ENCODE measurements at regions not wholly inside any gene's neighbourhood (a gene's known extent, or its start where the extent isn't known, plus 50 kb on each side); places are given as distances from the start of the nearest gene placed in this dataset.

GRCh38 chr10:128875030-128875744, 591.9 kb upstream of the MGMT start (continued):
- TF ChIP-seq REST (IDR thresholded peaks at IDR 0.05; ENCODE audit: low read depth, low read length) (no peak), JUND (IDR thresholded peaks at IDR 0.05) (no peak), GATA2 (CRISPR knock-in tag; IDR thresholded peaks at IDR 0.05) (no peak), RXRA (IDR thresholded peaks at IDR 0.05; ENCODE audit: borderline replicate concordance, low read depth) (no peak)

GRCh38 chr10:128875956-128876736, 590.9 kb upstream of the MGMT start:
- H4K20me1 ChIP-seq (ENCODE audit: insufficient read depth): no peaks in the 10 kb centered on the region
- WGBS (ENCODE audit: low lambda C conversion rate): 27% methylated on average over 7 of the region's 7 CpGs
- no peak for DNase-seq
- no peaks in the 10 kb centered on the region for H3K9me2 ChIP-seq
- no peaks in the 10 kb centered on the region for H3K27me3 ChIP-seq (ENCODE audit: insufficient read depth)
- TF ChIP-seq GATA2 (CRISPR knock-in tag; IDR thresholded peaks at IDR 0.05) (no peak), CTCF (IDR thresholded peaks at IDR 0.05) (no peak), IRF3 (IDR thresholded peaks at IDR 0.05; ENCODE audit: low read depth, low read length) (no peak), POLR2AphosphoS5 (IDR thresholded peaks at IDR 0.05; ENCODE audit: low read depth, low read length) (no peak), SMC3 (IDR thresholded peaks at IDR 0.05; ENCODE audit: low read depth, low read length) (no peak), EZH2phosphoT487 (IDR thresholded peaks at IDR 0.05; ENCODE audit: borderline replicate concordance, low read depth) (no peak), TCF12 (IDR thresholded peaks at IDR 0.05) (no peak), RCOR1 (IDR thresholded peaks at IDR 0.05; ENCODE audit: low read length) (no peak), MXI1 (IDR thresholded peaks at IDR 0.05; ENCODE audit: low read depth, low read length) (no peak)
- TF ChIP-seq, protein P1, sequence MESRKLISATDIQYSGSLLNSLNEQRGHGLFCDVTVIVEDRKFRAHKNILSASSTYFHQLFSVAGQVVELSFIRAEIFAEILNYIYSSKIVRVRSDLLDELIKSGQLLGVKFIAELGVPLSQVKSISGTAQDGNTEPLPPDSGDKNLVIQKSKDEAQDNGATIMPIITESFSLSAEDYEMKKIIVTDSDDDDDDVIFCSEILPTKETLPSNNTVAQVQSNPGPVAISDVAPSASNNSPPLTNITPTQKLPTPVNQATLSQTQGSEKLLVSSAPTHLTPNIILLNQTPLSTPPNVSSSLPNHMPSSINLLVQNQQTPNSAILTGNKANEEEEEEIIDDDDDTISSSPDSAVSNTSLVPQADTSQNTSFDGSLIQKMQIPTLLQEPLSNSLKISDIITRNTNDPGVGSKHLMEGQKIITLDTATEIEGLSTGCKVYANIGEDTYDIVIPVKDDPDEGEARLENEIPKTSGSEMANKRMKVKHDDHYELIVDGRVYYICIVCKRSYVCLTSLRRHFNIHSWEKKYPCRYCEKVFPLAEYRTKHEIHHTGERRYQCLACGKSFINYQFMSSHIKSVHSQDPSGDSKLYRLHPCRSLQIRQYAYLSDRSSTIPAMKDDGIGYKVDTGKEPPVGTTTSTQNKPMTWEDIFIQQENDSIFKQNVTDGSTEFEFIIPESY (IDR thresholded peaks at IDR 0.05; ENCODE audit: borderline replicate concordance, low read depth): no peak
- no peaks in the 10 kb centered on the region; the same call in 1 of the 2 replicates for H3K9me3 ChIP-seq
- H3F3A ChIP-seq (replicated peaks; ENCODE audit: insufficient read depth): no peaks in the 10 kb centered on the region
- H3K4me3 ChIP-seq (ENCODE audit: low read depth in 2 of 2, low read length in 1 of 2): no peak overlapping the region
- POLR2A ChIA-PET: no interaction called here
- no peak overlapping the region for H3K4me2 ChIP-seq
- no peaks in the 10 kb centered on the region for H3K36me3 ChIP-seq (replicated peaks in 1 of 2; ENCODE audit: control insufficient read depth in 1 of 2, insufficient read depth in 2 of 2, low read length in 1 of 2)
- H2AFZ ChIP-seq (ENCODE audit: low read depth): no peak overlapping the region
- no peaks in the 10 kb centered on the region; a peak in 1 of 4 replicates for H3K4me1 ChIP-seq (ENCODE audit: control insufficient read depth in 1 of 2, insufficient read depth in 2 of 2, low read depth in 1 of 2, low read length in 1 of 2)
- H3K27ac ChIP-seq (ENCODE audit: low read depth in 2 of 2, low read length in 1 of 2): no peak overlapping the region
- H3K9ac ChIP-seq: no peak overlapping the region
- CTCF ChIA-PET: no interaction called here
- no peaks in the 10 kb centered on the region for H3K79me2 ChIP-seq (ENCODE audit: insufficient read depth)
